ENCODE measurements at regions not wholly inside any gene's neighbourhood (a gene's known extent, or its start where the extent isn't known, plus 50 kb on each side); places are given as distances from the start of the nearest gene placed in this dataset.
"Not testable (repeated sequence)": the region's sequence is repeated elsewhere in the genome, so short reads cannot be mapped to it uniquely, and the experiment has no call there.

DNA sequence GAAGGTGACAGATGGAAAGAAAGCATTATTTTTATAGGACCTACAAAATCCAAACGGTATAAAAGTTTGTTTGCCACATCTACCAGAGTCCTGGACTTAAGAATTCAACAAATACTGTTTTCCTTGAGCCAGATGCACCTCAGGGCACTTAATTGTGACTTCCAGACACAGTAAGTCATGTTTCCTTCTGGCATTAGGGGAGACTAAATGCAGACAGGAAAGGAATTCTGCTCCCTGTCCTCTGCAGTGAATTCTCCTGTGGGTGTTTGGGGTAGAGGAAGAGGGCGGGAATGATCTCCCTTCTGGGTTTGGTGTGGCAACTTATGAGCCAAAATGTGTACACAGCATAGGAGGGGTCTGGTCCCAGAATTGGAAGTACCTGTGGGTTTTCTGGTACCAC, 93.9 kb upstream of the ZDHHC17 start:
- peaks cover 6 to 17% (median 8%) of the 10 kb centered on the region in 7 donors for H3K4me1 Mint-ChIP-seq
- DNase-seq (no peak), ATAC-seq (no peak)
- CTCF ChIA-PET = no interaction called here
- Histone ChIP-seq H3K27ac (ENCODE audit: low read depth, low read length) (no peak overlapping the region), H3K9me3 (ENCODE audit: control insufficient read depth in 2 of 3, low read length in 3 of 3) (no peaks in the 10 kb centered on the region), H3K4me3 (ENCODE audit: low read length) (no peak overlapping the region), H3K36me3 (ENCODE audit: control insufficient read depth in 2 of 3, insufficient read depth in 3 of 3, low read length in 3 of 3) (no peaks in the 10 kb centered on the region), H3K27me3 (ENCODE audit: control insufficient read depth in 2 of 2, insufficient read depth in 2 of 2, low read length in 2 of 2) (no peaks in the 10 kb centered on the region), H3K4me1 (ENCODE audit: control insufficient read depth in 2 of 2, insufficient read depth in 2 of 2, low read length in 2 of 2) (peaks cover 0 to 5% of the 10 kb centered on the region in 2 donors)
- H3K4me3 Mint-ChIP-seq = no peak overlapping the region
- no peaks in the 10 kb centered on the region for H3K36me3 Mint-ChIP-seq
- peaks cover 0 to 5% (median 0%) of the 10 kb centered on the region in 11 donors for H3K9me3 Mint-ChIP-seq
- POLR2A ChIA-PET = no interaction called here
- peaks cover 0 to 9% (median 0%) of the 10 kb centered on the region in 5 donors for H3K27me3 Mint-ChIP-seq
- no peak overlapping the region for H3K27ac Mint-ChIP-seq
- intact Hi-C loops (cut with micrococcal nuclease) = no loop called here

- H3K4me3 Mint-ChIP-seq = no peak overlapping the region
Observed at GRCh38 chr12:76670776-76671175, 93.1 kb upstream of the ZDHHC17 start.

GRCh38 chr12:76674669-76675315, 89.1 kb upstream of the ZDHHC17 start:
- H3K4me1 ChIP-seq (ENCODE audit: control insufficient read depth in 2 of 2, insufficient read depth in 2 of 2, low read length in 2 of 2) = no peaks in the 10 kb centered on the region
- DNase-seq = no peak
- Mint-ChIP-seq H3K27me3 (peaks cover 0 to 12% (median 4%) of the 10 kb centered on the region in 5 donors), H3K4me3 (no peak overlapping the region), H3K9me3 (peaks cover 0 to 5% (median 0%) of the 10 kb centered on the region in 11 donors), H3K36me3 (peaks cover 0 to 5% (median 0%) of the 10 kb centered on the region in 5 donors), H3K4me1 (no peaks in the 10 kb centered on the region), H3K27ac (no peak overlapping the region)
- no peaks in the 10 kb centered on the region for H3K27me3 ChIP-seq (ENCODE audit: control insufficient read depth in 2 of 2, insufficient read depth in 2 of 2, low read length in 2 of 2)
- H3K4me3 ChIP-seq (ENCODE audit: low read length) = no peak overlapping the region
- no peak overlapping the region for H3K27ac ChIP-seq (ENCODE audit: low read depth, low read length)
- ChIA-PET CTCF (no interaction called here), POLR2A (no interaction called here)
- no peaks in the 10 kb centered on the region for H3K36me3 ChIP-seq (ENCODE audit: control insufficient read depth in 2 of 3, insufficient read depth in 3 of 3, low read length in 3 of 3)
- no peak for ATAC-seq
- intact Hi-C loops (cut with micrococcal nuclease) = no loop called here
- H3K9me3 ChIP-seq (ENCODE audit: control insufficient read depth in 2 of 3, low read length in 3 of 3) = no peaks in the 10 kb centered on the region

More at GRCh38 chr12:76670776-76671175, 93.1 kb upstream of the ZDHHC17 start:
- Mint-ChIP-seq H3K9me3 (peaks cover 0 to 5% (median 0%) of the 10 kb centered on the region in 11 donors), H3K4me1 (peaks cover 3 to 12% (median 4%) of the 10 kb centered on the region in 7 donors), H3K36me3 (no peaks in the 10 kb centered on the region), H3K27ac (no peak overlapping the region), H3K27me3 (peaks cover 0 to 11% (median 0%) of the 10 kb centered on the region in 5 donors)
- ATAC-seq (no peak), DNase-seq (no peak)
- H3K9me3 ChIP-seq (ENCODE audit: control insufficient read depth in 2 of 3, low read length in 3 of 3) = no peaks in the 10 kb centered on the region
- ChIA-PET POLR2A (no interaction called here), CTCF (no interaction called here)
- intact Hi-C loops (cut with micrococcal nuclease) = no loop called here
- H3K36me3 ChIP-seq (ENCODE audit: control insufficient read depth in 2 of 3, insufficient read depth in 3 of 3, low read length in 3 of 3) = no peaks in the 10 kb centered on the region
- no peaks in the 10 kb centered on the region for H3K27me3 ChIP-seq (ENCODE audit: control insufficient read depth in 2 of 2, insufficient read depth in 2 of 2, low read length in 2 of 2)
- peaks cover 0 to 5% of the 10 kb centered on the region in 2 donors for H3K4me1 ChIP-seq (ENCODE audit: control insufficient read depth in 2 of 2, insufficient read depth in 2 of 2, low read length in 2 of 2)
- H3K4me3 ChIP-seq (ENCODE audit: low read length) = no peak overlapping the region
- H3K27ac ChIP-seq (ENCODE audit: low read depth, low read length) = no peak overlapping the region

DNA sequence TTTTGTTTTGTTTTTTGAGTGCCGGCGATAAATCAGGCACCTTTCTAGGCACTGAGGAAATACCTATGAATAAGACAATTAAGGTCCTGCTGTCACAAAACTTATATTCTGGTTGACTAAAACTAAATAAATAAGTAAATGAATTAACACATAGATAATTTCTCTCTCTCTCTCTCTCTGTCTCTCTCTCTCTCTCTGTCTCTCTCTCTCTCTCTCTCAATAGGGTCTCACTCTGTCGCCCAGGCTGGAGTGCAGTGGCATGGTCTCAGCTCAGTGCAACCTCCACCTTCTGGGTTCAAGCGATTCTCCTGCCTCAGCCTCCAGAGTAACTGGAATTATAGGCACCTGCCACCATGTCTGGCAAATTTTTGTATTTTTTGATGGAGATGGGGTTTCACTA, 87.7 kb upstream of the ZDHHC17 start:
- H3K9me3 Mint-ChIP-seq; H3K27ac ChIP-seq (ENCODE audit: low read depth, low read length); DNase-seq; H3K27me3 ChIP-seq (ENCODE audit: control insufficient read depth in 2 of 2, insufficient read depth in 2 of 2, low read length in 2 of 2); intact Hi-C loops (cut with micrococcal nuclease); H3K4me1 ChIP-seq (ENCODE audit: control insufficient read depth in 2 of 2, insufficient read depth in 2 of 2, low read length in 2 of 2); H3K4me3 Mint-ChIP-seq; CTCF ChIA-PET; H3K9me3 ChIP-seq (ENCODE audit: control insufficient read depth in 2 of 3, low read length in 3 of 3); H3K36me3 Mint-ChIP-seq; H3K4me3 ChIP-seq (ENCODE audit: low read length); POLR2A ChIA-PET; ATAC-seq; H3K36me3 ChIP-seq (ENCODE audit: control insufficient read depth in 2 of 3, insufficient read depth in 3 of 3, low read length in 3 of 3); H3K27ac Mint-ChIP-seq; H3K4me1 Mint-ChIP-seq: not testable (repeated sequence)
- peaks cover 0 to 12% (median 4%) of the 10 kb centered on the region in 5 donors for H3K27me3 Mint-ChIP-seq

DNA sequence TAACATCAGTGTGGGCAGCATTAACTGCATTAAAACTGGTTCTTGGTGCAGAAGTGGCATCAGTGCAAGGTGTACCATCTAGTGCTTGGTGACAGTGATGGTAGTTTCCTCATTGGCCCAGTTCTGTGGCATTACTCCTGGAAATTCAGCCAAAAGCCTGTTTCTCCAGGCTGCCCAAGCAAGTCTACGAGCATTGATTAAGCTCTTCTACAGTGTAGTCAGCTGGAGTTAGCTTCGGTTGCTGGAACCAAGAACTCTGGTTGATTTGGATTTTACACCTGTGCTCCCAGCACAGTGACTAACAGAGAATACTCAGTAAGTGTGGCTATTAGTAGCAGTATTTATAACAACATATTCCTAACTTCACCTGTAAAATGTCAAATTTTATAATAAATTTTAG, 84.9 kb upstream of the ZDHHC17 start:
- Histone ChIP-seq H3K4me1 (ENCODE audit: control insufficient read depth in 2 of 2, insufficient read depth in 2 of 2, low read length in 2 of 2) (no peaks in the 10 kb centered on the region), H3K27ac (ENCODE audit: low read depth, low read length) (no peak overlapping the region), H3K9me3 (ENCODE audit: control insufficient read depth in 2 of 3, low read length in 3 of 3) (no peaks in the 10 kb centered on the region), H3K36me3 (ENCODE audit: control insufficient read depth in 2 of 3, insufficient read depth in 3 of 3, low read length in 3 of 3) (no peaks in the 10 kb centered on the region), H3K4me3 (ENCODE audit: low read length) (no peak overlapping the region), H3K27me3 (ENCODE audit: control insufficient read depth in 2 of 2, insufficient read depth in 2 of 2, low read length in 2 of 2) (no peaks in the 10 kb centered on the region)
- Mint-ChIP-seq H3K27me3 (peaks cover 0 to 12% (median 4%) of the 10 kb centered on the region in 5 donors), H3K9me3 (no peaks in the 10 kb centered on the region), H3K4me3 (no peak overlapping the region), H3K36me3 (peaks cover 0 to 7% (median 0%) of the 10 kb centered on the region in 5 donors), H3K4me1 (no peaks in the 10 kb centered on the region), H3K27ac (no peak overlapping the region)
- ChIA-PET POLR2A (no interaction called here), CTCF (no interaction called here)
- intact Hi-C loops (cut with micrococcal nuclease) = no loop called here
- DNase-seq (no peak), ATAC-seq (no peak)

DNA sequence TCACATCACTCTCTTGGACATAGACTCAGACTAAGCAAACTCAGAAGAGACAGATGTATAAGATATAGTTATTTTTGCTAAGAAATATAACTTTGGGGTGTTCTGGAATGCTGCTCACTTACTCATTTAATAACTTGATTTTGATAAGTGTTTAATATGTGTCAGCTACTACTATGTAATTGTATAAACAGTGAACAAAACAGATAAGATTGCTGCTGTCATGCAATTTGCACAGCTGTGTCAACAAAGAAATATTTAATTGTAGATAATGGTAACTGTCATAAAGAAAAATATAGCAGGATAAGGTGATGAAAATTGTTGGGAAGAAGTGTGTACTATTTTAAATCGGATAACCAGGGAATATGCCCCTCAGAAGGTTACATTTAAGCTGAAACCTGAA, 84.1 kb upstream of the ZDHHC17 start:
- no peak for DNase-seq
- Histone ChIP-seq H3K27me3 (ENCODE audit: control insufficient read depth in 2 of 2, insufficient read depth in 2 of 2, low read length in 2 of 2) (no peaks in the 10 kb centered on the region), H3K4me1 (ENCODE audit: control insufficient read depth in 2 of 2, insufficient read depth in 2 of 2, low read length in 2 of 2) (no peaks in the 10 kb centered on the region), H3K27ac (ENCODE audit: low read depth, low read length) (no peak overlapping the region), H3K9me3 (ENCODE audit: control insufficient read depth in 2 of 3, low read length in 3 of 3) (no peaks in the 10 kb centered on the region), H3K4me3 (ENCODE audit: low read length) (no peak overlapping the region), H3K36me3 (ENCODE audit: control insufficient read depth in 2 of 3, insufficient read depth in 3 of 3, low read length in 3 of 3) (no peaks in the 10 kb centered on the region)
- ChIA-PET CTCF (no interaction called here), POLR2A (no interaction called here)
- H3K4me3 Mint-ChIP-seq = no peak overlapping the region
- intact Hi-C loops (cut with micrococcal nuclease) = loop anchor here in 1 of 2 donors (10.0 kb wide), 1 partner anchor 55 kb away; no protein-coding TSS in a partner anchor
- no peak for ATAC-seq
- H3K9me3 Mint-ChIP-seq = no peaks in the 10 kb centered on the region
- peaks cover 0 to 11% (median 4%) of the 10 kb centered on the region in 5 donors for H3K27me3 Mint-ChIP-seq
- no peak overlapping the region for H3K27ac Mint-ChIP-seq
- peaks cover 0 to under 1% (median 0%) of the 10 kb centered on the region in 7 donors for H3K4me1 Mint-ChIP-seq
- H3K36me3 Mint-ChIP-seq = peaks cover 0 to 7% (median 0%) of the 10 kb centered on the region in 5 donors

- no peaks in the 10 kb centered on the region for H3K4me1 ChIP-seq (ENCODE audit: control insufficient read depth in 2 of 2, insufficient read depth in 2 of 2, low read length in 2 of 2)
- Mint-ChIP-seq H3K9me3 (no peaks in the 10 kb centered on the region), H3K4me1 (peaks cover 0 to 9% (median 4%) of the 10 kb centered on the region in 7 donors), H3K27ac (no peak overlapping the region), H3K27me3 (peaks cover 0 to 7% (median 4%) of the 10 kb centered on the region in 5 donors), H3K36me3 (peaks cover 0 to 7% (median 0%) of the 10 kb centered on the region in 5 donors), H3K4me3 (no peak overlapping the region)
- ATAC-seq = no peak
- H3K9me3 ChIP-seq (ENCODE audit: control insufficient read depth in 2 of 3, low read length in 3 of 3) = no peaks in the 10 kb centered on the region
- H3K36me3 ChIP-seq (ENCODE audit: control insufficient read depth in 2 of 3, insufficient read depth in 3 of 3, low read length in 3 of 3) = no peaks in the 10 kb centered on the region
- no peak overlapping the region for H3K27ac ChIP-seq (ENCODE audit: low read depth, low read length)
- H3K27me3 ChIP-seq (ENCODE audit: control insufficient read depth in 2 of 2, insufficient read depth in 2 of 2, low read length in 2 of 2) = no peaks in the 10 kb centered on the region
- no peak overlapping the region for H3K4me3 ChIP-seq (ENCODE audit: low read length)
- CTCF ChIA-PET = no interaction called here
- intact Hi-C loops (cut with micrococcal nuclease) = loop anchor here in 1 of 2 donors (10.0 kb wide), 1 partner anchor 56 kb away; no protein-coding TSS in a partner anchor
- DNase-seq = no peak
- POLR2A ChIA-PET = no interaction called here
Observed at GRCh38 chr12:76680940-76681339, 83.0 kb upstream of the ZDHHC17 start.
